Breast epithelium (tissue), 3 donors: ENCODE measurements at regions not wholly inside any gene's neighbourhood (a gene's known extent, or its start where the extent isn't known, plus 50 kb on each side); places are given as distances from the start of the nearest gene placed in this dataset.

Source experiments
- CTCF ChIP-seq, 3 donors: fragments of 450-650 bp; IDR thresholded peaks; one replicate each; pipeline ENCODE4 v1.5.1; 2016 to 2017; ENCODE audit warnings: antibody characterized with exemption in 3 of 3, mild to moderate bottlenecking in 3 of 3, moderate library complexity in 3 of 3
- POLR2A ChIP-seq: fragments of 450-650 bp; IDR thresholded peaks from one replicate; pipeline ENCODE4 v1.6.1; 2016; ENCODE audit warnings: antibody characterized with exemption, mild to moderate bottlenecking, moderate library complexity
- POLR2AphosphoS5 ChIP-seq, 3 donors: sonication (generic); formaldehyde crosslinking; IDR thresholded peaks; one replicate each; pipeline ENCODE4 v1.6.1; 2017; ENCODE audit warnings: antibody characterized with exemption in 3 of 3

GRCh38 chr5:176133877-176134276 is 104.3 kb upstream of the SIMC1 start:
- TF ChIP-seq CTCF (IDR thresholded peaks at IDR 0.05) = no peak
- TF ChIP-seq POLR2AphosphoS5 (IDR thresholded peaks at IDR 0.05) = no peak
- no peak for TF ChIP-seq POLR2A
